SU-DHL-6 (cell line): ENCODE measurements at regions not wholly inside any gene's neighbourhood (a gene's known extent, or its start where the extent isn't known, plus 50 kb on each side); places are given as distances from the start of the nearest gene placed in this dataset.

Source experiments
- H2AFZ ChIP-seq: fragments of 200-600 bp; sonication (generic); 2 replicates; pipeline ENCODE4 v1.6.1; 2014; ENCODE audit warnings: low read depth, mild to moderate bottlenecking, moderate library complexity, mixed read lengths, antibody characterized with exemption, low read length; ENCODE audit not compliant: severe bottlenecking
- H3F3A ChIP-seq: fragments of 200-600 bp; shearing (Covaris generic); 2 replicates; pipeline ENCODE4 v1.6.0; 2016; ENCODE audit warnings: antibody characterized with exemption, mild to moderate bottlenecking; ENCODE audit not compliant: insufficient read depth
- H3K27ac ChIP-seq: fragments of 200-600 bp; sonication (generic); 2 replicates; pipeline ENCODE4 v1.5.1; 2016; ENCODE audit warnings: low read depth, mild to moderate bottlenecking, low read length, moderate library complexity, mixed read lengths
- H3K27me3 ChIP-seq: fragments of 200-600 bp; sonication (generic), shearing (Covaris generic); 2 replicates; pipeline ENCODE4 v1.6.0; 2014; ENCODE audit warnings: mild to moderate bottlenecking, low read length
- H3K36me3 ChIP-seq: fragments of 200-600 bp; sonication (generic); 2 replicates; pipeline ENCODE4 v1.6.1; 2014; ENCODE audit warnings: mild to moderate bottlenecking, low read length, mixed read lengths
- H3K4me2 ChIP-seq: fragments of 300-600, 200-600 bp; shearing (Covaris generic), sonication (generic); 2 replicates; pipeline ENCODE4 v1.6.0; 2014; ENCODE audit warnings: low read length, low read depth, mild to moderate bottlenecking; ENCODE audit not compliant: poor library complexity, severe bottlenecking
- H3K4me3 ChIP-seq: fragments of 200-600 bp; sonication (generic); 2 replicates; pipeline ENCODE4 v1.5.1; 2014; ENCODE audit warnings: antibody characterized with exemption, low read length, mild to moderate bottlenecking, mixed read lengths; ENCODE audit not compliant: insufficient read depth, poor library complexity, severe bottlenecking
- H3K79me2 ChIP-seq: fragments of 200-600 bp; sonication (generic); 2 replicates; pipeline ENCODE4 v1.6.1; 2014; ENCODE audit warnings: mild to moderate bottlenecking, low read length, moderate library complexity; ENCODE audit not compliant: insufficient read depth
- H3K9ac ChIP-seq: fragments of 200-600 bp; sonication (generic); 2 replicates; pipeline ENCODE4 v1.7.0; 2014; ENCODE audit warnings: mild to moderate bottlenecking, low read length
- H3K9me2 ChIP-seq: fragments of 200-600 bp; sonication (generic); replicated peaks from 2 replicates; pipeline ENCODE4 v1.6.1; 2014; ENCODE audit warnings: low read length; ENCODE audit not compliant: insufficient read depth
- H3K9me3 ChIP-seq: fragments of 200-600 bp; sonication (generic); 2 replicates; pipeline ENCODE4 v1.6.1; 2014; ENCODE audit warnings: low read length, mixed read lengths; ENCODE audit not compliant: insufficient read depth
- H4K20me1 ChIP-seq: fragments of 200-600 bp; sonication (generic); 2 replicates; pipeline ENCODE4 v1.6.1; 2014; ENCODE audit warnings: low read depth, mild to moderate bottlenecking, antibody characterized with exemption, low read length, moderate library complexity, mixed read lengths
- CTCF ChIP-seq: fragments of 200-600 bp; sonication (generic); IDR thresholded peaks from one replicate; pipeline ENCODE4 v1.5.1; 2017; ENCODE audit warnings: antibody characterized with exemption, mild to moderate bottlenecking, low read length, moderate library complexity; ENCODE audit not compliant: insufficient read depth, poor library complexity, severe bottlenecking
- EZH2phosphoT487 ChIP-seq: fragments of 200-600 bp; sonication (generic), shearing (Covaris generic); conservative IDR thresholded peaks from 2 replicates; pipeline ENCODE4 v1.6.1; 2018; ENCODE audit warnings: mild to moderate bottlenecking, antibody characterized with exemption, low read length, moderate library complexity, mixed read lengths

- H3K4me3 ChIP-seq, result no peak overlapping the region
- no peaks in the 10 kb centered on the region for H4K20me1 ChIP-seq
- H3K9me2 ChIP-seq, result no peaks in the 10 kb centered on the region
- no peaks in the 10 kb centered on the region for H3K9me3 ChIP-seq
- no peaks in the 10 kb centered on the region for H3F3A ChIP-seq
- H3K27ac ChIP-seq, result no peak overlapping the region
- no peak overlapping the region for H3K4me2 ChIP-seq
- H3K36me3 ChIP-seq, result no peaks in the 10 kb centered on the region
- no peak overlapping the region for H3K9ac ChIP-seq
- no peak for TF ChIP-seq CTCF
- no peak for TF ChIP-seq EZH2phosphoT487
- no peak overlapping the region for H2AFZ ChIP-seq
- H3K79me2 ChIP-seq, result no peaks in the 10 kb centered on the region
- H3K27me3 ChIP-seq, result no peaks in the 10 kb centered on the region; the same call in 1 of the 2 replicates
Observed at GRCh38 chr11:116413301-116414242, 359.2 kb downstream of the BUD13 start.

GRCh38 chr11:116412118-116412889 is 360.5 kb downstream of the BUD13 start:
- no peak overlapping the region for H3K27ac ChIP-seq
- no peaks in the 10 kb centered on the region for H3K9me2 ChIP-seq
- H3K36me3 ChIP-seq, result no peaks in the 10 kb centered on the region
- H3K4me3 ChIP-seq, result no peak overlapping the region
- no peak overlapping the region for H3K9ac ChIP-seq
- H3K4me2 ChIP-seq, result no peak overlapping the region
- H3K27me3 ChIP-seq, result no peaks in the 10 kb centered on the region; the same call in 1 of the 2 replicates
- no peak overlapping the region for H2AFZ ChIP-seq
- TF ChIP-seq EZH2phosphoT487, result no peak
- TF ChIP-seq CTCF, result no peak
- H3K79me2 ChIP-seq, result no peaks in the 10 kb centered on the region
- H4K20me1 ChIP-seq, result no peaks in the 10 kb centered on the region
- no peaks in the 10 kb centered on the region for H3K9me3 ChIP-seq
- no peaks in the 10 kb centered on the region for H3F3A ChIP-seq

- TF ChIP-seq CTCF (no peak), EZH2phosphoT487 (no peak)
- H3K36me3 ChIP-seq, result no peaks in the 10 kb centered on the region
Observed at GRCh38 chr11:116409238-116409637, 363.5 kb downstream of the BUD13 start.

More at GRCh38 chr11:116409238-116409637, 363.5 kb downstream of the BUD13 start:
- no peaks in the 10 kb centered on the region for H3K9me2 ChIP-seq
- H3K9ac ChIP-seq, result no peak overlapping the region
- H3F3A ChIP-seq, result no peaks in the 10 kb centered on the region
- H3K9me3 ChIP-seq, result no peaks in the 10 kb centered on the region
- H2AFZ ChIP-seq, result no peak overlapping the region
- no peaks in the 10 kb centered on the region for H4K20me1 ChIP-seq
- H3K4me3 ChIP-seq, result no peak overlapping the region
- no peaks in the 10 kb centered on the region for H3K79me2 ChIP-seq
- no peak overlapping the region for H3K4me2 ChIP-seq
- H3K27ac ChIP-seq, result no peak overlapping the region
- no peaks in the 10 kb centered on the region; the same call in 1 of the 2 replicates for H3K27me3 ChIP-seq
